ENCODE measurements at regions not wholly inside any gene's neighbourhood (a gene's known extent, or its start where the extent isn't known, plus 50 kb on each side); places are given as distances from the start of the nearest gene placed in this dataset.

- no peak for TF ChIP-seq CHD7 (IDR thresholded peaks at IDR 0.05; ENCODE audit: insufficient replicate concordance, low read length)
- no peak for TF ChIP-seq HDAC6 (IDR thresholded peaks at IDR 0.05; ENCODE audit: low read depth, low read length)
- no peak for TF ChIP-seq ATF3 (IDR thresholded peaks at IDR 0.05; ENCODE audit: insufficient read depth, low read depth, low read length)
- TF ChIP-seq CBX8 (IDR thresholded peaks at IDR 0.05; ENCODE audit: borderline replicate concordance, low read depth, low read length), result no peak
- TF ChIP-seq JUN (IDR thresholded peaks at IDR 0.05; ENCODE audit: low read depth, low read length), result no peak
- TF ChIP-seq GTF2F1 (IDR thresholded peaks at IDR 0.05; ENCODE audit: borderline replicate concordance, low read depth, low read length), result no peak
Observed at GRCh38 chr3:18789734-18790133, 358.6 kb upstream of the KCNH8 start (continued).

Measured in H1 (cell line).